DOHH2 (cell line): ENCODE measurements at regions not wholly inside any gene's neighbourhood (a gene's known extent, or its start where the extent isn't known, plus 50 kb on each side); places are given as distances from the start of the nearest gene placed in this dataset.
"Not testable (repeated sequence)": the region's sequence is repeated elsewhere in the genome, so short reads cannot be mapped to it uniquely, and the experiment has no call there.

Experiments
- CTCF ChIP-seq: fragments of 200-600 bp; sonication (generic); IDR thresholded peaks from one replicate; pipeline ENCODE4 v1.5.1; 2014; ENCODE audit warnings: antibody characterized with exemption, mild to moderate bottlenecking, low read depth, low read length; ENCODE audit not compliant: poor library complexity, severe bottlenecking
- EZH2phosphoT487 ChIP-seq: fragments of 200-600 bp; sonication (generic); IDR thresholded peaks from 2 replicates; pipeline ENCODE4 v1.6.1; 2017; ENCODE audit warnings: borderline replicate concordance, mild to moderate bottlenecking, antibody characterized with exemption, low read length, moderate library complexity, mixed read lengths

- not testable (repeated sequence) for TF ChIP-seq CTCF, EZH2phosphoT487
Observed at GRCh38 chr13:97774391-97775100, 178.9 kb upstream of the IPO5 start.
